GM21619 (cell line): ENCODE measurements at regions not wholly inside any gene's neighbourhood (a gene's known extent, or its start where the extent isn't known, plus 50 kb on each side); places are given as distances from the start of the nearest gene placed in this dataset.
A peak's percentile ranks its signal among the peaks of the same experiment; 100 is the strongest.
"Not testable (repeated sequence)": the region's sequence is repeated elsewhere in the genome, so short reads cannot be mapped to it uniquely, and the experiment has no call there.

Source experiments
- ATAC-seq: cut with Tn5 transposase; IDR thresholded peaks from one replicate; pipeline ENCODE4 v1.9.1; 2021; ENCODE audit not compliant: unreplicated experiment

DNA sequence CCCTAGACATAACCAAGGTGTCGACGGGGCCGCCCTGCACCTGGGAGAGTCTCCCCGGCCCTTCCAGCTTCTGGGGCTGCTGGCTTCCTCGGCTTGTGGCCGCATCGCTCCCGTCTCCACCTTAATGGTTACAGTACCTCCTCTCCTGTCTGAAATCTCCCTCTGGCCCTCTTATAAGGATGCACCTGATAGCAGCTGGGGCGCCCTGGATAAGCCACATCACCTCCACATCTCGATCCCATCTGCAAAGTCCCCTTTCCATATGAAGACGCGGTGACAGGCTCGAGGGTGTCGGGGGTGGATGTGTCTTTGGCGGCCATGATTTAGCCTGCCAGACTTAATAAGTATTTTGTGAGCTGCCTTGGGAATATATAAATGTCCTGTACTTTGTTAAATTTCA, 169.0 kb downstream of the NPIPB11 start:
- ATAC-seq = not testable (repeated sequence)

DNA sequence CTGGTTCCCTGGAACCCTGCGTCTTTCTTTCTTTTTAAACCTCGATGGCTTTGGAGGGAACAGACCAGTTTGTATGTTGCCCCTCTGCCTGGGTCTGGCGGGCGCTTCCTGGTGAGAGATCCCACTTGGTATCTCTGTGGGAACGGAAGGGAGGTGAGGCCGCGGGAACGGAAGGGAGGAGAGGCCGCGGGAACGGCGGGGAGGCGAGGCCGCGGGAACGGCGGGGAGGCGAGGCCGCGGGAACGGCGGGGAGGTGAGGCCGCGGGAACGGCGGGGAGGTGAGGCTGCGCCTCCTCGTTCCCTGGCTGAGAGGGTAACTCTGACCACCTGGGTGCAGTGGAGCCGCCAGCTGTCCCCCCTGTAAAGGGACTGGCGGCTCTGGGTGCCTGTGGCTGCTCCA, 169.5 kb downstream of the NPIPB11 start:
- not testable (repeated sequence) for ATAC-seq

DNA sequence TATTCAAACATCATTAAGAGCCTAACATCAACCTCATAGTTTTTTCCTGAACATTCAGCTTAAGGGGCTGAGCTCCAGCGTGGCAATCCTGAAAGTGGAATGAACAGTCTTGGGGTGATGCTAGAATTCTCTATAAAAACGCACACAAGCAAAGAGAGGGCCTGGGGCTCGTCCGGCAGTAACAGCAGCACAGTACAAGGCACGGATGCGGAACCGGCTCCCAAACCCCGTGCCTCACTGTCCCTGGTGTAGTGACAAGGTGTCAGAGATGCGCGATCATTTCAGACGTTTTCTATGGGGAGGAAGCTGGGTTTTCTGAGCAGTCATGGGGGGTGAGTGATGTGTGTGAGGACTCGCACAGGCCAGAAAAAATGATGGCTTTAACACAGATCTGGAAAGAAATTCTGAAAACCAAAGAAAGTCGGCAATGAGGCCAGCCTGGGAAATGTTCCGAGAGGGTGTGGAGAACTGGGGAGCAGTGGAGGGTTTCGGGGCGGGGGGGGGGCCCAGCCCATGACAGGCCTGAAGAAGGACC, 170.6 kb downstream of the NPIPB11 start:
- ATAC-seq = not testable (repeated sequence)

DNA sequence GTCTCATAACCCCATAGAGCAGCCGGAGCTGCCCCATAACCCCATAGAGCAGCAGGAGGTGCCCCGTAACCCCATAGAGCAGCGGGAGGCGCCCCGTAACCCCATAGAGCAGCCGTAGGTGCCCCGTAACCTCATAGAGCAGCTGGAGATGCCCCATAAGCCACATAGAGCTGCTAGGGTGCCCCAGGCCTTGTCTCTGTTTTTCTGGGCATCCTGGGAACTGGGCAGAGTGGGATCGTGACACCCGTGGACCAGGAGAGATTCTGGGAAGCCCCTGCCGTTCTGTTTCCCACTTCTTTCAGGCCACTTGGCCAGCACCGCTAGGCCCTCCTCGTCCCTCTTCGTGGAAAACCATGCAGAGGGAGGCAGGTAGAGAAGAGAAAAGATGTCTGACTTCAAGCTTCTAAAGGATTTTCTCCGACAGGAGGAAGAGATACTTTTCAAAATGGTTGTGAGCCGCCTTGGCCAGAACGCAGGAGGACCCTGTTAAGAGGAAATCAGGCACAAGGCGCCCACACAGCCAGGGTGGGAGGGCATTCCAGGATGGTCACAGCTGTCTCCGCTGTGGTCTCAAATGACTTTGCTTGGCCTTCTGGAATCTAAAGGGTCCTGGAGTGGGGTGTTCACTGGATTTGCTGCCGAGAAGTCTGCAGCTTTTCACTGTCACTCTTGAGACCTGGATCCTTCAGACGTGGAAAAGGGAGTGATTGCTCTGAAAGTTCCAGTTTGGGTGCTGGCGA, 171.8 kb downstream of the NPIPB11 start:
- ATAC-seq = not testable (repeated sequence)

DNA sequence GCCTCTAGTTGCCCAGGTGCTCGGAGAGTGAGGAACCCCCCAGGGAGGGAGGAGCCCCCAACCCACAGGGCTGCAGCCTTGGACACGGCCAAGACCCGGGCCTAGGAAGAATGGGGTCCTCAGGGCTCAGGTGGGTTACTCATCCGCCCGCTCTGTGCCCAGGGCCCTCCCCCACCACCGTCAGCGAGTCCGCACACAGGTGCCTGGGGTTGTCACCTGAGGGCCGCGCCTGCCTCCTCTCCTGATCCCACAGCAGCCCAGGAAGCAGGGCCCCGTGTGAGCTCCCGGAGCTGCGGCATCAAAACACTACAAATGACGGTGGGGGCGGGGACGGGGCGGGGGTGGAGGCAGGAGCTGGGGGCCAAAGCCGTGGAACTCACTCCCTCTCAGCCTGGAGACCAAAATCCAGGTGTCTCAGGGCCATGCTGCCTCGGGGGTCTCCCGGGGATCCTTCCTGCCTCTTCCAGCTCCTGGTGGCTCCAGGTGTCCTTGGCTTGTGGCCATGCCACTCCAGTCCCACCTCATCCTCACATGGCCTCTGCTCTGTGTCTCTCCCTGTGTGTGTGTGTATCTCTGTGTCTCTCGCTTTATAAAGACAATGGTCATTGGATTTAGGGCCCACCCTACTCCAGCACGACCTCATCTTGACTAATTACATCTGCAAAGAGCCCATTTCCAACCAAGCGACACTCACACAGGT, 172.7 kb downstream of the NPIPB11 start:
- ATAC-seq = not testable (repeated sequence)

DNA sequence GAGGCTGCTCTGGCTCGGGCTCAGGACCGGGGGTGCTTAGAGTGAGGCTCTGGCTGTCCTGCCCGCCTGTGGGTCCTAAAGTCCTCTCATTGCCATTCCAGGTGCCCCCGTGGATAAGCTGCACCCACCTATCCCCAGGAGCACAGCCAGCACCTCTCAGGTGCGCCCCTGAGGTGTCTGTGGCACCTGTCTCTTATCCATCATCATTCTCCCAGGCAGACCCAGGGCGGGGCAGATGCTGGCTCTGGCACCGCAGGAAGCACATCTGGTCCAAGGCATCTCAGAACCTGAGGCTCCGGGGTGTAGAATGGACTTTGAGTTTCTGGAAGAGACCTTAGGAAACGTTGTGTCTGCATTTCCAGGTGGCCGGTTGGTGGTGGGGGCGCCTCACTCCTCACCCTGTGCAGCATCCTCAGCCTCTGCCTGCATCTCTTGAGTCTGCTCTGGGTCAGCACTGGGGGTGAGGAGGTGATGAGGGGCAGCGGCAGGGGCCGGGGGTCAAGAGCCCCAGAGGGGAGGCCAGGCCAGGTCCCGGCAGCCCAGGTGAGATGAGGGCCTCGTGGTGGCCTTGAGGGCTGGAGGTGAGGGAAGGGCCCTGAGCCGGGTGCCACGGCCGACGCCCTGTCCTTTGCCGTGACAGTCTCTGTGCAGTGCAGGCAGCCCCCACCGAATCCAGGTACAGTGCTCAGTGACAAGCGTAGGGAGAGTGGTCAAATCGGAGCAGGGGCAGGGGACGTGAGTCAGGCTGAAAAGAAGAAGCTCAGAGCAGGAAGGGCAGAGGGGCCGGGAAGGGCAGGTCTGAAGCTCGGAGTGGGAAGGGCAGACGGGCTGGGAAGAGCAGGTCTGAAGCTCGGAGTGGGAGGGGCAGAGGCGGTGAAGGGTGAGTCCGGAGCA, 173.5 kb downstream of the NPIPB11 start:
- no peak for ATAC-seq

DNA sequence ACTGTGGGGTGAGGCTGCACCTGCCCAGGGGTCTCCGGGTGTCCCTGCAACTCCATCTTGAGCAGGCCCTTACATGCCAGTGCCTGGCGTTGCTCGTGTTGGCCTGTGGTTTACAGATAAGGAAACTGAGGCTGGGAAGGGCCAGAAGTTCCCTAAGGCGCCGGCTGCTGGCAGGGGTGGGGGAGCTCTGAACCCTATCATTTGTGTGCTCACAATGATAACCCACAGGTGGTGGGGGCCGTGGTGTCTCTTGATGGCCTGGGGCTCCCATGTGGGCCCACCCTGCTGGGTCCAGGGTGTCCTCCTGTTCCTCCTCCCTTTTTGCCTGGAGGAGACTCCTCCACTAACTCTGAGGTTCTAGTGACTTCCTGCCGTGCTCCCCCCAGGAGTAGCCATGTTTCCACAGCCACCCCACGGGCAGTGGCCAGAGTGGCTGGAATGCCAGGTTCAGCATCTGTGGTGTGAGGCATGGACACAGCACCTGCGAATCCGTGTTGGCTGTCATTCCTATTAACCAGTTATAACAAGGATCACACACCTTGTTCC, 174.3 kb downstream of the NPIPB11 start:
- not testable (repeated sequence) for ATAC-seq

DNA sequence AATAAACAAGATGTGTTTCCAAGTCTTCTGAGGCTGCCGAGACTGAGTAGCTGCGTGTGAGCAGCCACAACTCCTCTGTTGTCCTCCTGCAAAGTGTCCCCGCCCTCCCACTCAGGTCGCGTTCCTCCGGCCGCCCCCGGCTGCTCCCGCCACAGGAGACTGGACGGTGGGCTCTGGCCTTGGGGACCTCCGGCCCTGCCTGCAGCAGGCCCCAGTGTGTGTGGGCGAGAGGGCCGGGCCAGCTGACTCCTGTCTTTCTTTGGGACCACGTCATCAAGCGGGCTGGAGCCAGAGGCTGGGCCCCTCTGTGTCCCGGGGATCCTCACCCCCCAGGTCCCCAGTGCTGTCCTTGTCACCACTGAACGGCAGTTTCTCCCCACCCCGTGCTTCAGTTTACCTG, 175.3 kb downstream of the NPIPB11 start:
- no peak for ATAC-seq

DNA sequence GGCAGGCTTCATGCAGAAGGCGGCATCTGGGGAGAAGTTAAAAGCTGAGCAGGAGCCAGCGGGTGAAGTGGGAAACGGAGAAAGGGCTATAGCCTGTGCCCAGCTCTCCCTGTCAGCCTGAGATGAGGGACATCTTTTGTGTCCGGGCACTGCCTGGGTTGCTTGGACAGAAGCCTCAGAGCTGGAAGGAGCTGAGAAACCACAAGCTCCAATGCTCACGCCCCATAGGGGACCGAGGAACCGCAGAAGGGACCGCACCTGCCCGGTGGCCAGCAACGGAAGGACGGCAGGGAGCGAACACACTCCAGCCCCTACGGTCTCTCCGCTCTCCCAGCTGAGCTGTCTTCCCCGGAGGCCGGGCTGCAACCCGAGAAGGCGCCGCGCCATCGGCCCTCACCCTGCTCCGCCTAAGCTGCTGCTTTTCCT, 175.8 kb downstream of the NPIPB11 start:
- ATAC-seq = no peak

DNA sequence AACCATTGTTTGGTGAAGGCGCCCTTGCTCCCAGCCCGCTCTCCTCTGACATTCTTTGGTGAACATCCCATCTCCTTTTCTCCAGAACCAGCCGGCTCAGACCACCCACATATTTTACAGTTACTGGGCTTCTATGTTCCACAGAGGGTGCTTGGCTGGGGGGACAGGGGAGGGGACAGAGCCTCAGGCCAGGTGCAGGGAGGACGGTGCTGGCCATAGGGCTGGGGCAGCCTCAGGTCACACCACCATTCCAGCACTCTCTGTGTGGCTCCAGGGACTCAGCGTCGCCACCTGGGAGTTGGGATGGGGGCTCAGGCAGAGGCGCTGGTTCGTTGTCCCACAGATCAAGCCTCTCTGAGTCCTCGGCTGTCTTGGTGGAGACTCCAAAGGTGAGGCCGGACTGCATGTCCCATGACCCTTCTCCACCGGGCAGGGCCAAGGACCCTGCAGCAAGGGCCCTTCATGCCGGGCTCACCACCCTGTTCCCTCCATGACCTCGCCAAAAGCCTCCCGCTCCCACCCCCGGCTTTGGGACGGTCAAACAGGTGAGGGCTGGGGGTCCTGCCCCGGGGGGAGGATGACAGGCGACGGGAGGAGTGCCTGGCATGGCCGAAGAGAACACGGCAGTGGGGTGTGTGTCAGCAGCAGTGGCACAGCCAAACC, 176.4 kb downstream of the NPIPB11 start:
- not testable (repeated sequence) for ATAC-seq

DNA sequence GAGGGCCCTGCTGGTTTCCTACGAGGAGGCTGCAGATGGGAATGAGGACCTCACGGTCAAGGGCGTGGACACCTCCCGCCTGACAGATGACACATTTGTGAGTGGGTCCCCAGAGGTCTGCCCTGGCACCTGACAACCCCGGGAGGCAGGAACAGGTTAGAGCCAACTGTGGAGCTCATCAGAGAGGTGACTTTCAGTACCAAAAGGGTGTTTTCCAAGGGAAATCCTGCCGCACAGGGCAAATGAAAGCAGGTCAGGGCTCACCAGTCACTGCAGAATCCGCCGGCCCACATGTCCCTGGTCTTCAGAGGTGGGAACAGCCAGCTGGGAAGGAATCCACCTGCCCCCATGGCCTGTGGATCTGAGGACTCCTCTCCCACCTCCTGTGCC, 176.9 kb downstream of the NPIPB11 start:
- not testable (repeated sequence) for ATAC-seq

DNA sequence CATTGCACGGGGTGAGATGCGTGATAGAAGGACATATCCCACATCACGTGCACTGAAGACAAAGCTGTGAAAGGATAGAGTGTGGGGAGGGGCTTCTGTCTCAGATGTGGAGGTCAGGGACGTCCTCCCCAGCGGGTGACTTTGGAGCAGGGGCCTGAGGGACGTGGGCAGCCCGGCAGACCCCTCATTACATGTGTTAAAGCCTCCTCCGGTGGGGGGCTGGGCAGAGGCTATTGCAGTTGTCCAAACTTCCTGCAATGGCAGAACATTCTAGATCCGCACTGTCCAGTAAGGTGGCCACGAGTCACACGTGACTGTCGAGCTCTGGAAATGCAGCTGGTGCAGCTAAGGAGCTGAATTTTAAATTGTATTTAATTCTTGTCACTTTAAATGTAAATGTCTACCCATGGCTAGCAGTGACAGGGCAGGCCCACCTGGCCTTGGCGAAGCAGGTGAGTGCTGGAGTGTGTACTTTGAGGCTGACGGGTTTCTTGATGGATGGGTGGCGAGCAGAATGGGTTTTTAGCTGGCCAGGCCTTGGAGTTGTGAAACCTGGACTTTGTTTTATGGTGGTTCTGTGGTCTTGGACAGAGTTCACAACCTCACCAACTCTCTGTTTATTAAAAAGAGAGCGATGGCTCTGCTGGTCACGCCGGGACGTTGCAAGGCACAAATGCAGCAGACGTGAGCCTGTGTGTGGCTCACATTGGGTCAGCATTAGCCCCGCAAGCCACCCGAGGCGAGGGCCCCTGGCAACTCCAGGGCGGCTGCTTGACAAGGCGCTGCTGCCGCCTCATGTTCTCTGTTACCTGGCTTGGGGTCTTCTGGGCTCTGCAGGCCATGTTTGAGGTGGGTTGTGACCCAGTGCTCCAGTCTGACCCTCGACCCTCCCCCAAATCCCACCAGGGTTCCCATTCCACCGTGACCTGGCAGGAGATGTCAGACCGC, 177.6 kb downstream of the NPIPB11 start:
- ATAC-seq = not testable (repeated sequence)

DNA sequence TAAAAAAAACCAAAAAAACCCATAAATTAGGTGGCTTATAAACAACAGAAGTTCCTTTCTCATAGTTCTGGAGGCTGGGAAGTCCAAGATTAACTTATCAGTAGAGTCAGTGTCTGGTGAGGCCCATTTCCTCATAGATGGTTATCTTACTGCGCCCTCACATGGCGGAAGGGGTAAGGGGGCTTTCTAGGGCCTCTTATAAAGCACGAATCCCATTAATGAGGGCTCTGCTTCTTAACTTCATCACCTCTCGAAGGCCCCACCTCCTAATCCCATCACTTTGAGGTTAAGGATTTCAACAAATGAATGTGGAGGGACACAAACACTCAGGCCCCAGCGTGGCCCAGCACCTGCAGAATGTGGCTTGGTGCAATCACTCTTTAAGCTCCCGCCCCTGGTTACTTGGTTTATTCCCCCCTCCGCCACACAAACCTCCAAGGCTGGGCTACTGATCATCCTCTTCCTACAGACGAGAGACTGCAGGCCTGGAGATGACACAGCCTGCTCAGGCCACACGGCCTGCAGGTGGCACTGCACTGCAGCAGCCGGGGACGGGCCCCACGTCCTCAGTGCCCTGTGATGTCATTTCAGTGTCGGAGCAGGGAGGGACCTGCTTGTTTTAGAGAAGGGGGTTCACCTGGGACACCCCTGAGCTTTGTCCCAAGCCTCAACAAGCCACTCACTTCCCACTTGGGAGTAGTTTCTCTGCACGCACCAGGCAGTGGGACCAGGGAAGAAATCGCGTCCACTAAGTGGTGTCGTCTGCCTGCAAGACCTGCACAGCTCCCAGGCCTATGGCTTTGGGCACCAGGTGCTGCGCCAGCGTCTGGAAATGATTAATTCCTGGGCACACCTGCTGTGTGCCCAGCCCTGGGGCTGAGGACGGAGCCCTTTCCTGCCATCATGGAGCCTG, 178.5 kb downstream of the NPIPB11 start:
- ATAC-seq = peak; percentile 70

DNA sequence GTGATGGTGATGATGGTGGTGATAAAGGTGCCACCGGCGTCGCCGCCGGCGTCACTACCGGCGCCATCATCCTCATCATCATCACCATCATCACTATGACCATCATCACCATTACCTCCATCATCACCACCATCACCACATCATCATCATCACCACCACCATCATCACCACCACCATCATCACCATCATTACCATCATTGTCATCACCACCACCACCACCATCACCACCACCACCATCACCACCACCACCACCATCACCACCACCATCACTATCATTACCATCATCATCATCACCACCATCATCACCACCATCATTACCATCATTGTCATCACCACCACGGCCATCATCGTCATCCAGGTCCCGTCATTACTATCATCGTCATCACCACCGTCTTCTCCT, 179.7 kb downstream of the NPIPB11 start:
- no peak for ATAC-seq

DNA sequence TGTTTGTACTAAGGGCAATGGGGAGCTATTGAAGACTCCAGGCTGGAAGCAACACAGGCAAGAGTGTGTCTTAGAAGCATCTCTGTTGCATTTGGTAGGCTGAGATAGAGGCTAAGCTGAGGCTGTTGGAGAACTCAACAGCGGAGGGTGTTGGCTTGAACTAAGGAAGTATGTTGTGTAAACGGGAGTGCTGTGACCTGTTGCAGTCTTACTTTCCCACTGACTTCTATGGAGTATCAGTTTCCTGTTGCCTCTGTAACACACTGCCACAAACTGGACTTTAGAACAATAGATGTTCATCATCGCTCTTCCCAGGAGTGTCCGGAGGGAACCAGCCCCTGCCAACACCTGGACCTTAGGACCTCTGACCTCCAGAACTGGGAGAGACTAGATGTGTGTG, 181.8 kb downstream of the NPIPB11 start:
- not testable (repeated sequence) for ATAC-seq

DNA sequence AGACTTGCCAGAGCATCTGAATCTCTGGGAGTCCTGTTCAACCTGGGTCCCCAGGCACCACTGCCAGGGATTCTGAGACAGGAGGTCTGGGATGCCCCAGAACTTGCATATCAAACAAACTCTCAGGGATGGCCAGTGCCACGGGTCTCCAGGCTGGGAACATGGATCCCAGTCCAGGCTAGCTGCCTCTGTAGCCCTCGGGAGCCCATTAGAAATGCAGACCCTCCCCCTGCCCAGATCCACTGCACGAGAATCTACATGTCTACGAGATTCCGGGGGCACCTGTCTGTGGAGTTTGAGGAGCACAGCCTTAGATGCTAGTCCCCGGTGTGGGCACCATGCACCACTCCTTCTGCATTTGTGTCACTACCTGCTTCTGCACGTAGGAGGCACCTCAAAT, 183.9 kb downstream of the NPIPB11 start:
- ATAC-seq = not testable (repeated sequence)

DNA sequence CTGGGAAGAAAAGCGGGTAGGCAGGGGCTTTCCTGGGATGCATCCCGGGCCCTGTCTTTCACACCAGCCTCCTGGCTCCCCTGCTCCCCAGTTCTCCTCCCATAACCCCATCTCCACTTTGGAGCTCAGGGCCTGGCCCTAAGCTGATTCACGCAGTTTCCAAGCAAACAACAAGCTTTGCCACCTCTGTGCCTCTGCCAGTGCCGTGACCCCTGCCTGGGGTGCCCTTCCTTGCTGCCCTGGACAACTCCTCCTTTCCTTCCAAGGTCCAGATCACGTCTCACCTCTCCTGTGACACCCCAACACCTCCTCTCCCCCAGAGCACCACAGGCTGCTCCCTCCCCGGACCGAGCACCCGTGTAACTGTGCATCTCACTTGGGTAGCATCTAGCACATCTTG, 184.5 kb downstream of the NPIPB11 start:
- ATAC-seq = not testable (repeated sequence)

DNA sequence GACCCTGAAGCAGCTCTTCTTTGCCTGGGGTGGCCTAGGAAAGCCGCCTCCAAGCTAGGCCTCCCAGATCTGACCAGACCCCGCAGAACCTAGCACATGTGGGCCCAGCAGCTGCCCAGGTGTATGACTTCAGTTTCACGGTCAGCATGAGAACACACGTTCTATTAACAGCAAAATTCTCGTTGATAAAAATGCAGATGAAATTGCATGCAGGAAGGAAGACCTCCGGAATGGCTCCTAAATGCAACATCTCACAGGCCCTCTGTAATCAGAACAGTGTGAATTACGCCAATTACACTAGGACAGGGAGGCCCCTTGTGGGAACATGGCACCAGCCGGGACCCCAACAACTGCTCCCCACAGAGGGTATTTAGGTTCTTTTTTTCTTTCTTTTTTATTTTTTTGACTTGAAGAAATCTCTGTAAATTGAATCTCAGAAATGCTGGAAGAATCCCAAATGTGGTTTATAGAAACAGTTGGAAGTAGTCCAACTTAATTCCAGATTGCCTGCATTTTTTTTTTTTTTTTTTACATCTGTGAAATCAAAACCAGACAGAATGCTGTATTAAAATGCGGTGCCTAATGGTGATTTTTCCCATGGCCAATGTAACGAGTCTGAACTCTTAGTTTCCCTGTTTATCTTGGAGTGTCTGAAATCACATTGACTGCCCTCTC, 185.1 kb downstream of the NPIPB11 start:
- ATAC-seq = not testable (repeated sequence)
